HG03066 (cell line): ENCODE measurements at regions not wholly inside any gene's neighbourhood (a gene's known extent, or its start where the extent isn't known, plus 50 kb on each side); places are given as distances from the start of the nearest gene placed in this dataset.
"Not testable (repeated sequence)": the region's sequence is repeated elsewhere in the genome, so short reads cannot be mapped to it uniquely, and the experiment has no call there.

Experiments used
- ATAC-seq: cut with Tn5 transposase; IDR thresholded peaks from one replicate; pipeline ENCODE4 v1.9.1; 2021; ENCODE audit warnings: low read depth; ENCODE audit not compliant: unreplicated experiment

- ATAC-seq = no peak
Measured at GRCh38 chr1:98575955-98576354, 85.6 kb upstream of the SNX7 start.

GRCh38 chr1:98565951-98566350 lies 95.6 kb upstream of the SNX7 start:
- ATAC-seq = no peak

- ATAC-seq = no peak
Measured at GRCh38 chr1:98559291-98559690, 102.2 kb upstream of the SNX7 start.

GRCh38 chr1:98557895-98558294 lies 103.6 kb upstream of the SNX7 start:
- no peak for ATAC-seq

- ATAC-seq = no peak
Measured at GRCh38 chr1:98556521-98557158, 104.9 kb upstream of the SNX7 start.

GRCh38 chr1:98555814-98556213 lies 105.7 kb upstream of the SNX7 start:
- no peak for ATAC-seq

GRCh38 chr1:98552576-98553074 lies 108.9 kb upstream of the SNX7 start:
- not testable (repeated sequence) for ATAC-seq

- no peak for ATAC-seq
Measured at GRCh38 chr1:98550076-98550475, 111.4 kb upstream of the SNX7 start.

GRCh38 chr1:98546319-98546718 lies 115.2 kb upstream of the SNX7 start:
- ATAC-seq = no peak

GRCh38 chr1:98538106-98538505 lies 123.4 kb upstream of the SNX7 start:
- ATAC-seq = no peak

- no peak for ATAC-seq
Measured at GRCh38 chr1:98523256-98523655, 138.3 kb upstream of the SNX7 start.

- ATAC-seq = no peak
Measured at GRCh38 chr1:98516306-98516705, 145.2 kb upstream of the SNX7 start.

- no peak for ATAC-seq
Measured at GRCh38 chr1:98515744-98516143, 145.8 kb upstream of the SNX7 start.

- ATAC-seq = not testable (repeated sequence)
Measured at GRCh38 chr1:98512216-98512615, 149.3 kb upstream of the SNX7 start.

GRCh38 chr1:98503771-98504170 lies 157.8 kb upstream of the SNX7 start:
- no peak for ATAC-seq

GRCh38 chr1:98502937-98503336 lies 158.6 kb upstream of the SNX7 start:
- ATAC-seq = no peak

- no peak for ATAC-seq
Measured at GRCh38 chr1:98500324-98500723, 161.2 kb upstream of the SNX7 start.

- ATAC-seq = no peak
Measured at GRCh38 chr1:98498651-98499050, 162.9 kb upstream of the SNX7 start.

- ATAC-seq = no peak
Measured at GRCh38 chr1:98497497-98497896, 164.0 kb upstream of the SNX7 start.

GRCh38 chr1:98496256-98496995 lies 165.1 kb upstream of the SNX7 start:
- ATAC-seq = no peak

GRCh38 chr1:98493469-98493868 lies 168.1 kb upstream of the SNX7 start:
- ATAC-seq = no peak

GRCh38 chr1:98490099-98490498 lies 171.4 kb upstream of the SNX7 start:
- no peak for ATAC-seq
